K562 (cell line): ENCODE measurements at regions not wholly inside any gene's neighbourhood (a gene's known extent, or its start where the extent isn't known, plus 50 kb on each side); places are given as distances from the start of the nearest gene placed in this dataset.
A peak's percentile ranks its signal among the peaks of the same experiment; 100 is the strongest.

Experiments used
- ATAC-seq: fragments of 200-7000 bp; cut with Tn5 transposase; 3 replicates; pipeline ENCODE4 v1.9.1; 2020; ENCODE audit warnings: moderate library complexity
- BruUV-seq: library from RNA; stranded (reverse); fragments of 400-500 nt; replicated peaks from 2 replicates; lab custom pipeline; 2021; lab: Mats Ljungman, UMichigan
- CTCF ChIA-PET: fragments of 300-600 bp; formaldehyde crosslinking; extraction: SDS; loops from one replicate; lab custom pipeline; 2021; ENCODE audit warnings: low intra/inter-chr PET ratio; lab: Yijun Ruan, JAX
- POLR2A ChIA-PET: fragments of 300-600, 350-650 bp; sonication (Branson Sonifier 250); formaldehyde crosslinking; extraction: SDS; loops from one replicate; lab custom pipeline; 2021; ENCODE audit warnings: antibody characterized with exemption, inconsistent platforms; lab: Yijun Ruan, JAX
- DNase-seq, 4 experiments: peaks; one replicate each; pipeline versions ENCODE4 v3.0.0 to v3.0.0-alpha.2; 2011 to 2018; ENCODE audit warnings: low spot score in 3 of 4, mixed read lengths in 3 of 4; ENCODE audit errors: extremely low read depth in 1 of 4
- FAIRE-seq: peaks from 2 replicates; lab custom pipeline; 2011; peaks lifted over from hg19 to GRCh38; lab: Jason Lieb, UNC
- H2AFZ ChIP-seq: 2 replicates; pipeline ENCODE4 v1.6.0; 2011; ENCODE audit warnings: low read depth, low read length, control low read depth, inconsistent platforms
- H3K27ac ChIP-seq: fragments of 200-600 bp; 3 replicates; pipeline ENCODE4 v1.8.0; 2011; ENCODE audit warnings: low read depth, mild to moderate bottlenecking, control low read depth, inconsistent platforms, low read length, moderate library complexity, mixed read lengths; ENCODE audit errors: extremely low read depth
- H3K27me3 ChIP-seq, 2 experiments: fragments of 300-600 bp in 1 of 2; 2 replicates in 1 of 2; 3 replicates in 1 of 2; pipeline versions ENCODE4 v1.6.0 to v1.8.0; 2011; ENCODE audit warnings: inconsistent platforms in 2 of 2, low read length in 2 of 2, mild to moderate bottlenecking in 1 of 2, mixed read lengths in 1 of 2, moderate library complexity in 1 of 2; ENCODE audit not compliant: control insufficient read depth in 2 of 2, insufficient read depth in 2 of 2
- H3K36me3 ChIP-seq: fragments of 300-600 bp; 3 replicates; pipeline ENCODE4 v1.8.0; 2011; ENCODE audit warnings: mild to moderate bottlenecking, low read length, inconsistent platforms; ENCODE audit not compliant: control insufficient read depth, insufficient read depth
- H3K4me1 ChIP-seq, 2 experiments: fragments of 200-600 bp in 1 of 2; replicated peaks in 1 of 2; 2 replicates in 1 of 2; 3 replicates in 1 of 2; pipeline versions ENCODE4 v1.5.1 to v1.8.0; 2011; ENCODE audit warnings: inconsistent platforms in 2 of 2, low read length in 2 of 2, mild to moderate bottlenecking in 1 of 2, mixed read lengths in 1 of 2, moderate library complexity in 1 of 2; ENCODE audit not compliant: control insufficient read depth in 2 of 2, insufficient read depth in 2 of 2
- H3K4me2 ChIP-seq: 2 replicates; pipeline ENCODE4 v1.6.1; 2011; ENCODE audit warnings: low read length, control low read depth, inconsistent platforms, mixed read lengths; ENCODE audit not compliant: insufficient read depth
- H3K4me3 ChIP-seq: fragments of 200-600 bp; sonication (generic), shearing (Covaris generic); 2 replicates; pipeline ENCODE4 v1.5.1; 2016; ENCODE audit warnings: control low read depth, inconsistent platforms
- H3K79me2 ChIP-seq: fragments of 200-600 bp; 3 replicates; pipeline ENCODE4 v1.8.0; 2011; ENCODE audit warnings: low read length, inconsistent platforms; ENCODE audit not compliant: control insufficient read depth, insufficient read depth
- H3K9ac ChIP-seq, 2 experiments: 2 replicates each; pipeline versions ENCODE4 v1.6.0 to v1.6.1; 2011; ENCODE audit warnings: low read depth in 2 of 2, low read length in 2 of 2, control low read depth in 1 of 2, inconsistent platforms in 1 of 2, mild to moderate bottlenecking in 1 of 2, mixed read lengths in 1 of 2; ENCODE audit not compliant: insufficient read depth in 1 of 2
- H3K9me1 ChIP-seq: one replicate; pipeline ENCODE4 v1.6.0; 2011; ENCODE audit warnings: inconsistent platforms, mild to moderate bottlenecking, low read length, moderate library complexity; ENCODE audit not compliant: control insufficient read depth, insufficient read depth
- H3K9me3 ChIP-seq: replicated peaks from 2 replicates; pipeline ENCODE4 v1.5.1; 2011; ENCODE audit warnings: low read depth, low read length, inconsistent platforms; ENCODE audit not compliant: control insufficient read depth, insufficient read depth
- H4K20me1 ChIP-seq: replicated peaks from 2 replicates; pipeline ENCODE4 v1.6.1; 2011; ENCODE audit warnings: low read length, inconsistent platforms, mixed read lengths; ENCODE audit not compliant: control insufficient read depth, insufficient read depth
- SMAD2 ChIP-seq: fragments of 150-350 bp; IDR thresholded peaks from 2 replicates; pipeline ENCODE4 v1.6.1; 2014; ENCODE audit warnings: low read depth, mild to moderate bottlenecking, low read length
- TCF7 ChIP-seq: sonication (generic); IDR thresholded peaks from 2 replicates; pipeline ENCODE4 v1.6.1; 2016; ENCODE audit warnings: antibody characterized with exemption, borderline replicate concordance
- ZNF780A ChIP-seq: fragments of 250-450 bp; sonication (Bioruptor Pico); IDR thresholded peaks from 2 replicates; pipeline ENCODE4 v1.5.0; 2021; ENCODE audit warnings: mild to moderate bottlenecking
- WGBS: fragments of 100-300 bp; shearing (Covaris generic); methylation state at CpG from one replicate; pipeline ENCODE4 v1.1.6; 2016; ENCODE audit warnings: low coverage, mixed read lengths; ENCODE audit not compliant: insufficient coverage; ENCODE audit errors: missing lambda C conversion rate; 5-methylcytosine and 5-hydroxymethylcytosine counted together
- in situ Hi-C: fragments of 300-500 bp; cut with MboI; formaldehyde crosslinking; loops from 4 replicates; pipeline ENCODE4 v1.15.0; 2018; ENCODE audit warnings: inconsistent platforms, mixed read lengths
- intact Hi-C: fragments of 100-400 bp; cut with micrococcal nuclease; formaldehyde crosslinking; loops from 2 replicates; pipeline ENCODE4 v1.14.2; 2022
- TF ChIP-seq, protein P1 (sequence below): fragments of 200-800 bp; sonication (Bioruptor generic); IDR thresholded peaks from 2 replicates; pipeline ENCODE4 v1.6.1; 2016; ENCODE audit warnings: missing genetic modification characterization, missing compliant biosample characterization
- TF ChIP-seq, protein P2 (sequence below): fragments of 450-650 bp; formaldehyde crosslinking; IDR thresholded peaks from 2 replicates; pipeline ENCODE4 v1.4.0; 2020; ENCODE audit warnings: mild to moderate bottlenecking, moderate library complexity
- TF ChIP-seq, protein P3 (sequence below): fragments of 250-450 bp; sonication (Bioruptor Pico); IDR thresholded peaks from 2 replicates; pipeline ENCODE4 v1.4.0; 2020; ENCODE audit warnings: mild to moderate bottlenecking, moderate library complexity
- TF ChIP-seq, protein P4 (sequence below), 2 experiments: fragments of 450-650 bp; IDR thresholded peaks; 2 replicates each; pipeline ENCODE4 v1.6.1; 2018; ENCODE audit warnings: mild to moderate bottlenecking in 2 of 2, low read depth in 1 of 2; ENCODE audit not compliant: partially characterized antibody in 2 of 2

DNA sequence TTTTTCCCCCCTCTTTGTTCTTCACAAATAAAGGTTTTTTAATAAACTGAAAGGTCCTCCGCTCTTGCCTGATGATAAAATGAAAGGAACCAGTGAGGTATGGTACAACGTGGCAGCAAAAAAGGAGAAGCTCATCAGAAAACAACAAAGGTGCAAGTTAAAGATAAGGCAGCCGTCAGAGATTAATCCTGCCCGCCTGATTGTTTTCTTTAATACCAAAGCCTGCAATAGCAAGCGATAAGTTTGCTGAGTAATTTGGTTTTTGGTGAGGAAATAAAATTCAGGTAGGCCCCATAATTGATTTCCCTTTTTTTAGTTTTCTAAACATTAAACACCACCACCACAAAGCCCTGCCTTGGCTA, 177.9 kb downstream of the MBOAT1 start:
- intact Hi-C loops, result no loop called here
- H3K9me1 ChIP-seq, result no peaks in the 10 kb centered on the region
- CTCF ChIA-PET, result no interaction called here
- ATAC-seq (peak; percentile 68), DNase-seq (peak in 3 of 4 experiments; percentile 38 to 55 (median 52)), FAIRE-seq (no peak)
- peaks cover 2 to 16% of the 10 kb centered on the region in 2 experiments; a peak in 2 of 5 replicates for H3K27me3 ChIP-seq
- no peaks in the 10 kb centered on the region for H3K36me3 ChIP-seq
- in situ Hi-C loops, result no loop called here
- BruUV-seq, result no TSS peak
- WGBS, result 2% methylated on average over 5 of the region's 5 CpGs
- H3K9ac ChIP-seq, result peak overlapping the region in 1 of 2 experiments; percentile 24; a peak in 1 of 4 replicates
- no peaks in the 10 kb centered on the region for H3K9me3 ChIP-seq
- H3K79me2 ChIP-seq, result no peaks in the 10 kb centered on the region
- POLR2A ChIA-PET, result interaction anchor here (0.7 to 1.0 kb wide), 2 partner anchors 9 to 28 kb away, joined by 4 read pairs; no protein-coding TSS in a partner anchor
- peaks cover 12 to 17% of the 10 kb centered on the region in 2 experiments; a peak in 4 of 5 replicates for H3K4me1 ChIP-seq
- H4K20me1 ChIP-seq, result no peaks in the 10 kb centered on the region
- peak overlapping the region; percentile 65 for H2AFZ ChIP-seq
- peak overlapping the region; percentile 48; the same call in 1 of the 2 replicates for H3K4me2 ChIP-seq
- 0 out of 3 replicates have a peak overlapping the region, but pooled peaks have one; percentile 35 for H3K27ac ChIP-seq
- no peak overlapping the region for H3K4me3 ChIP-seq
- TF ChIP-seq TCF7 (no peak), SMAD2 (no peak), ZNF780A (CRISPR knock-in tag) (no peak)
- TF ChIP-seq, protein P1, sequence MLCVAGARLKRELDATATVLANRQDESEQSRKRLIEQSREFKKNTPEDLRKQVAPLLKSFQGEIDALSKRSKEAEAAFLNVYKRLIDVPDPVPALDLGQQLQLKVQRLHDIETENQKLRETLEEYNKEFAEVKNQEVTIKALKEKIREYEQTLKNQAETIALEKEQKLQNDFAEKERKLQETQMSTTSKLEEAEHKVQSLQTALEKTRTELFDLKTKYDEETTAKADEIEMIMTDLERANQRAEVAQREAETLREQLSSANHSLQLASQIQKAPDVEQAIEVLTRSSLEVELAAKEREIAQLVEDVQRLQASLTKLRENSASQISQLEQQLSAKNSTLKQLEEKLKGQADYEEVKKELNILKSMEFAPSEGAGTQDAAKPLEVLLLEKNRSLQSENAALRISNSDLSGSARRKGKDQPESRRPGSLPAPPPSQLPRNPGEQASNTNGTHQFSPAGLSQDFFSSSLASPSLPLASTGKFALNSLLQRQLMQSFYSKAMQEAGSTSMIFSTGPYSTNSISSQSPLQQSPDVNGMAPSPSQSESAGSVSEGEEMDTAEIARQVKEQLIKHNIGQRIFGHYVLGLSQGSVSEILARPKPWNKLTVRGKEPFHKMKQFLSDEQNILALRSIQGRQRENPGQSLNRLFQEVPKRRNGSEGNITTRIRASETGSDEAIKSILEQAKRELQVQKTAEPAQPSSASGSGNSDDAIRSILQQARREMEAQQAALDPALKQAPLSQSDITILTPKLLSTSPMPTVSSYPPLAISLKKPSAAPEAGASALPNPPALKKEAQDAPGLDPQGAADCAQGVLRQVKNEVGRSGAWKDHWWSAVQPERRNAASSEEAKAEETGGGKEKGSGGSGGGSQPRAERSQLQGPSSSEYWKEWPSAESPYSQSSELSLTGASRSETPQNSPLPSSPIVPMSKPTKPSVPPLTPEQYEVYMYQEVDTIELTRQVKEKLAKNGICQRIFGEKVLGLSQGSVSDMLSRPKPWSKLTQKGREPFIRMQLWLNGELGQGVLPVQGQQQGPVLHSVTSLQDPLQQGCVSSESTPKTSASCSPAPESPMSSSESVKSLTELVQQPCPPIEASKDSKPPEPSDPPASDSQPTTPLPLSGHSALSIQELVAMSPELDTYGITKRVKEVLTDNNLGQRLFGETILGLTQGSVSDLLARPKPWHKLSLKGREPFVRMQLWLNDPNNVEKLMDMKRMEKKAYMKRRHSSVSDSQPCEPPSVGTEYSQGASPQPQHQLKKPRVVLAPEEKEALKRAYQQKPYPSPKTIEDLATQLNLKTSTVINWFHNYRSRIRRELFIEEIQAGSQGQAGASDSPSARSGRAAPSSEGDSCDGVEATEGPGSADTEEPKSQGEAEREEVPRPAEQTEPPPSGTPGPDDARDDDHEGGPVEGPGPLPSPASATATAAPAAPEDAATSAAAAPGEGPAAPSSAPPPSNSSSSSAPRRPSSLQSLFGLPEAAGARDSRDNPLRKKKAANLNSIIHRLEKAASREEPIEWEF (CRISPR knock-in tag), result no peak
- TF ChIP-seq, protein P2, sequence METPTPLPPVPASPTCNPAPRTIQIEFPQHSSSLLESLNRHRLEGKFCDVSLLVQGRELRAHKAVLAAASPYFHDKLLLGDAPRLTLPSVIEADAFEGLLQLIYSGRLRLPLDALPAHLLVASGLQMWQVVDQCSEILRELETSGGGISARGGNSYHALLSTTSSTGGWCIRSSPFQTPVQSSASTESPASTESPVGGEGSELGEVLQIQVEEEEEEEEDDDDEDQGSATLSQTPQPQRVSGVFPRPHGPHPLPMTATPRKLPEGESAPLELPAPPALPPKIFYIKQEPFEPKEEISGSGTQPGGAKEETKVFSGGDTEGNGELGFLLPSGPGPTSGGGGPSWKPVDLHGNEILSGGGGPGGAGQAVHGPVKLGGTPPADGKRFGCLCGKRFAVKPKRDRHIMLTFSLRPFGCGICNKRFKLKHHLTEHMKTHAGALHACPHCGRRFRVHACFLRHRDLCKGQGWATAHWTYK (CRISPR knock-in tag), result no peak
- TF ChIP-seq, protein P3, sequence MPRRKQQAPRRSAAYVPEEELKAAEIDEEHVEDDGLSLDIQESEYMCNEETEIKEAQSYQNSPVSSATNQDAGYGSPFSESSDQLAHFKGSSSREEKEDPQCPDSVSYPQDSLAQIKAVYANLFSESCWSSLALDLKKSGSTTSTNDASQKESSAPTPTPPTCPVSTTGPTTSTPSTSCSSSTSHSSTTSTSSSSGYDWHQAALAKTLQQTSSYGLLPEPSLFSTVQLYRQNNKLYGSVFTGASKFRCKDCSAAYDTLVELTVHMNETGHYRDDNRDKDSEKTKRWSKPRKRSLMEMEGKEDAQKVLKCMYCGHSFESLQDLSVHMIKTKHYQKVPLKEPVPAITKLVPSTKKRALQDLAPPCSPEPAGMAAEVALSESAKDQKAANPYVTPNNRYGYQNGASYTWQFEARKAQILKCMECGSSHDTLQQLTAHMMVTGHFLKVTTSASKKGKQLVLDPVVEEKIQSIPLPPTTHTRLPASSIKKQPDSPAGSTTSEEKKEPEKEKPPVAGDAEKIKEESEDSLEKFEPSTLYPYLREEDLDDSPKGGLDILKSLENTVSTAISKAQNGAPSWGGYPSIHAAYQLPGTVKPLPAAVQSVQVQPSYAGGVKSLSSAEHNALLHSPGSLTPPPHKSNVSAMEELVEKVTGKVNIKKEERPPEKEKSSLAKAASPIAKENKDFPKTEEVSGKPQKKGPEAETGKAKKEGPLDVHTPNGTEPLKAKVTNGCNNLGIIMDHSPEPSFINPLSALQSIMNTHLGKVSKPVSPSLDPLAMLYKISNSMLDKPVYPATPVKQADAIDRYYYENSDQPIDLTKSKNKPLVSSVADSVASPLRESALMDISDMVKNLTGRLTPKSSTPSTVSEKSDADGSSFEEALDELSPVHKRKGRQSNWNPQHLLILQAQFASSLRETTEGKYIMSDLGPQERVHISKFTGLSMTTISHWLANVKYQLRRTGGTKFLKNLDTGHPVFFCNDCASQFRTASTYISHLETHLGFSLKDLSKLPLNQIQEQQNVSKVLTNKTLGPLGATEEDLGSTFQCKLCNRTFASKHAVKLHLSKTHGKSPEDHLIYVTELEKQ (CRISPR knock-in tag), result no peak
- TF ChIP-seq, protein P4, sequence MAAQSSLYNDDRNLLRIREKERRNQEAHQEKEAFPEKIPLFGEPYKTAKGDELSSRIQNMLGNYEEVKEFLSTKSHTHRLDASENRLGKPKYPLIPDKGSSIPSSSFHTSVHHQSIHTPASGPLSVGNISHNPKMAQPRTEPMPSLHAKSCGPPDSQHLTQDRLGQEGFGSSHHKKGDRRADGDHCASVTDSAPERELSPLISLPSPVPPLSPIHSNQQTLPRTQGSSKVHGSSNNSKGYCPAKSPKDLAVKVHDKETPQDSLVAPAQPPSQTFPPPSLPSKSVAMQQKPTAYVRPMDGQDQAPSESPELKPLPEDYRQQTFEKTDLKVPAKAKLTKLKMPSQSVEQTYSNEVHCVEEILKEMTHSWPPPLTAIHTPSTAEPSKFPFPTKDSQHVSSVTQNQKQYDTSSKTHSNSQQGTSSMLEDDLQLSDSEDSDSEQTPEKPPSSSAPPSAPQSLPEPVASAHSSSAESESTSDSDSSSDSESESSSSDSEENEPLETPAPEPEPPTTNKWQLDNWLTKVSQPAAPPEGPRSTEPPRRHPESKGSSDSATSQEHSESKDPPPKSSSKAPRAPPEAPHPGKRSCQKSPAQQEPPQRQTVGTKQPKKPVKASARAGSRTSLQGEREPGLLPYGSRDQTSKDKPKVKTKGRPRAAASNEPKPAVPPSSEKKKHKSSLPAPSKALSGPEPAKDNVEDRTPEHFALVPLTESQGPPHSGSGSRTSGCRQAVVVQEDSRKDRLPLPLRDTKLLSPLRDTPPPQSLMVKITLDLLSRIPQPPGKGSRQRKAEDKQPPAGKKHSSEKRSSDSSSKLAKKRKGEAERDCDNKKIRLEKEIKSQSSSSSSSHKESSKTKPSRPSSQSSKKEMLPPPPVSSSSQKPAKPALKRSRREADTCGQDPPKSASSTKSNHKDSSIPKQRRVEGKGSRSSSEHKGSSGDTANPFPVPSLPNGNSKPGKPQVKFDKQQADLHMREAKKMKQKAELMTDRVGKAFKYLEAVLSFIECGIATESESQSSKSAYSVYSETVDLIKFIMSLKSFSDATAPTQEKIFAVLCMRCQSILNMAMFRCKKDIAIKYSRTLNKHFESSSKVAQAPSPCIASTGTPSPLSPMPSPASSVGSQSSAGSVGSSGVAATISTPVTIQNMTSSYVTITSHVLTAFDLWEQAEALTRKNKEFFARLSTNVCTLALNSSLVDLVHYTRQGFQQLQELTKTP (IDR thresholded peaks at IDR 0.05; ENCODE audit: low read depth in 1 of 2, partially characterized antibody in 2 of 2), result no peak
